Liver (tissue), 8 donors: ENCODE measurements at regions not wholly inside any gene's neighbourhood (a gene's known extent, or its start where the extent isn't known, plus 50 kb on each side); places are given as distances from the start of the nearest gene placed in this dataset.

Experiments
- DNase-seq: peaks from one replicate; pipeline ENCODE4 v3.0.0-alpha.2; 2017; ENCODE audit warnings: low spot score
- H3K27ac ChIP-seq, 2 donors: one replicate each; pipeline ENCODE4 v1.7.0; 2013; ENCODE audit warnings: inconsistent platforms in 2 of 2, low read length in 2 of 2, control low read depth in 1 of 2, low read depth in 1 of 2, mild to moderate bottlenecking in 1 of 2
- H3K27me3 ChIP-seq, 4 donors: one replicate each; pipeline versions ENCODE4 v1.6.1 to v1.7.0; 2013; ENCODE audit warnings: low read length in 3 of 4, inconsistent platforms in 1 of 4, mild to moderate bottlenecking in 1 of 4, moderate library complexity in 1 of 4; ENCODE audit not compliant: control insufficient read depth in 4 of 4, insufficient read depth in 4 of 4
- H3K36me3 ChIP-seq, 4 donors: one replicate each; pipeline versions ENCODE4 v1.6.1 to v1.7.0; 2013; ENCODE audit warnings: low read length in 3 of 4, mild to moderate bottlenecking in 3 of 4, low read depth in 1 of 4, moderate library complexity in 1 of 4; ENCODE audit not compliant: control insufficient read depth in 4 of 4, insufficient read depth in 3 of 4
- H3K4me1 ChIP-seq, 4 donors: one replicate each; pipeline versions ENCODE4 v1.6.1 to v1.7.0; 2013; ENCODE audit warnings: low read length in 3 of 4, mild to moderate bottlenecking in 3 of 4, moderate library complexity in 1 of 4; ENCODE audit not compliant: control insufficient read depth in 4 of 4, insufficient read depth in 4 of 4
- H3K4me3 ChIP-seq, 3 donors: one replicate each; pipeline versions ENCODE4 v1.6.1 to v1.7.0; 2013; ENCODE audit warnings: low read length in 3 of 3, control low read depth in 1 of 3, low read depth in 1 of 3, mild to moderate bottlenecking in 1 of 3
- H3K9ac ChIP-seq, 2 donors: one replicate each; pipeline ENCODE4 v1.7.0; 2013; ENCODE audit warnings: low read length in 2 of 2, mild to moderate bottlenecking in 2 of 2, moderate library complexity in 2 of 2, control low read depth in 1 of 2, low read depth in 1 of 2
- H3K9me3 ChIP-seq, 4 donors: one replicate each; pipeline versions ENCODE4 v1.6.1 to v1.7.0; 2013; ENCODE audit warnings: low read length in 3 of 4; ENCODE audit not compliant: control insufficient read depth in 4 of 4
- ATF3 ChIP-seq: IDR thresholded peaks from 2 replicates; pipeline ENCODE4 v1.6.1; 2016; ENCODE audit warnings: antibody characterized with exemption
- CTCF ChIP-seq: fragments of 150-350 bp; IDR thresholded peaks from 2 replicates; pipeline ENCODE4 v1.5.1; 2017; ENCODE audit warnings: improper control_type of control experiment, low read depth, low read length; ENCODE audit not compliant: missing input control
- EGR1 ChIP-seq, 2 donors: IDR thresholded peaks; 2 replicates each; pipeline ENCODE4 v1.6.1; 2016 to 2018; ENCODE audit warnings: antibody characterized with exemption in 2 of 2, low read depth in 2 of 2
- FOXA1 ChIP-seq: IDR thresholded peaks from 2 replicates; pipeline ENCODE4 v1.6.1; 2016; ENCODE audit warnings: antibody characterized with exemption
- FOXA2 ChIP-seq: IDR thresholded peaks from 2 replicates; pipeline ENCODE4 v1.6.1; 2016; ENCODE audit warnings: antibody characterized with exemption
- GABPA ChIP-seq, 2 donors: IDR thresholded peaks in 1 of 2; conservative IDR thresholded peaks in 1 of 2; 2 replicates each; pipeline ENCODE4 v1.6.1; 2016; ENCODE audit warnings: antibody characterized with exemption in 2 of 2, mild to moderate bottlenecking in 1 of 2, moderate library complexity in 1 of 2
- HNF4A ChIP-seq, 2 donors: conservative IDR thresholded peaks; 2 replicates each; pipeline ENCODE4 v1.6.1; 2016; ENCODE audit warnings: antibody characterized with exemption in 2 of 2, mild to moderate bottlenecking in 2 of 2
- HNF4G ChIP-seq: IDR thresholded peaks from 2 replicates; pipeline ENCODE4 v1.6.1; 2016; ENCODE audit warnings: antibody characterized with exemption
- JUND ChIP-seq, 2 donors: IDR thresholded peaks; 2 replicates each; pipeline ENCODE4 v1.6.1; 2016; ENCODE audit warnings: antibody characterized with exemption in 2 of 2
- MAX ChIP-seq: IDR thresholded peaks from 2 replicates; pipeline ENCODE4 v1.6.1; 2016; ENCODE audit warnings: antibody characterized with exemption
- NR2F2 ChIP-seq: IDR thresholded peaks from 2 replicates; pipeline ENCODE4 v1.6.1; 2016; ENCODE audit warnings: antibody characterized with exemption
- RAD21 ChIP-seq, 2 donors: IDR thresholded peaks; 2 replicates each; pipeline ENCODE4 v1.6.1; 2016; ENCODE audit warnings: antibody characterized with exemption in 2 of 2, mild to moderate bottlenecking in 2 of 2
- REST ChIP-seq: IDR thresholded peaks from 2 replicates; pipeline ENCODE4 v1.6.1; 2016; ENCODE audit warnings: antibody characterized with exemption, mild to moderate bottlenecking
- RXRA ChIP-seq, 2 donors: IDR thresholded peaks; 2 replicates each; pipeline ENCODE4 v1.6.1; 2017 to 2018; ENCODE audit warnings: antibody characterized with exemption in 2 of 2, mild to moderate bottlenecking in 1 of 2
- SP1 ChIP-seq: IDR thresholded peaks from 2 replicates; pipeline ENCODE4 v1.6.1; 2018; ENCODE audit warnings: antibody characterized with exemption, mild to moderate bottlenecking
- TAF1 ChIP-seq: conservative IDR thresholded peaks from 2 replicates; pipeline ENCODE4 v1.6.1; 2016; ENCODE audit warnings: antibody characterized with exemption, mild to moderate bottlenecking
- YY1 ChIP-seq: IDR thresholded peaks from 2 replicates; pipeline ENCODE4 v1.6.1; 2016; ENCODE audit warnings: antibody characterized with exemption, mild to moderate bottlenecking
- ZBTB33 ChIP-seq: IDR thresholded peaks from 2 replicates; pipeline ENCODE4 v1.6.1; 2016; ENCODE audit warnings: antibody characterized with exemption
- WGBS: extraction: QIAGEN DNeasy Blood & Tissue Kit; methylation state at CpG from one replicate; pipeline ENCODE4 v1.1.7; 2013; 5-methylcytosine and 5-hydroxymethylcytosine counted together
- donor health status: healthy.
- donor health status: healthy.
- donor health status: healthy.
- donor health status: healthy.
- donor health status: healthy.

GRCh38 chr20:11483697-11484096 is 434.0 kb upstream of the BTBD3 start (continued):
- TF ChIP-seq ZBTB33 (no peak), SP1 (no peak)

GRCh38 chr20:11484479-11484878 is 433.2 kb upstream of the BTBD3 start:
- no peaks in the 10 kb centered on the region for H3K27me3 ChIP-seq
- 86% methylated on average over 1 of the region's 1 CpG for WGBS
- no peaks in the 10 kb centered on the region for H3K4me1 ChIP-seq
- no peak for TF ChIP-seq SP1
- TF ChIP-seq YY1 = no peak
- no peak for TF ChIP-seq RAD21 (IDR thresholded peaks at IDR 0.05)
- no peak for TF ChIP-seq FOXA2
- H3K4me3 ChIP-seq = no peak overlapping the region
- H3K36me3 ChIP-seq = no peaks in the 10 kb centered on the region
- no peak for DNase-seq
- H3K9me3 ChIP-seq = no peaks in the 10 kb centered on the region
- H3K27ac ChIP-seq = no peak overlapping the region
- H3K9ac ChIP-seq = no peak overlapping the region

GRCh38 chr20:11492386-11492785 is 425.3 kb upstream of the BTBD3 start:
- DNase-seq = no peak
- Histone ChIP-seq H3K27me3 (no peaks in the 10 kb centered on the region), H3K27ac (no peak overlapping the region), H3K9me3 (no peaks in the 10 kb centered on the region), H3K4me1 (no peaks in the 10 kb centered on the region), H3K9ac (no peak overlapping the region), H3K36me3 (no peaks in the 10 kb centered on the region), H3K4me3 (no peak overlapping the region)
- TF ChIP-seq NR2F2 = no peak
- no peak for TF ChIP-seq RXRA (IDR thresholded peaks at IDR 0.05)
- no peak for TF ChIP-seq GABPA (IDR thresholded peaks at IDR 0.05 in 1 of 2, conservative IDR thresholded peaks at IDR 0.05 in 1 of 2)
- no peak for TF ChIP-seq FOXA1
- TF ChIP-seq ATF3 = no peak
- TF ChIP-seq EGR1 (IDR thresholded peaks at IDR 0.05; ENCODE audit: low read depth in 2 of 2) = no peak
- TF ChIP-seq FOXA2 = no peak
- no peak for TF ChIP-seq HNF4G
- TF ChIP-seq TAF1 = no peak
- no peak for TF ChIP-seq HNF4A (conservative IDR thresholded peaks at IDR 0.05)
- no peak for TF ChIP-seq RAD21 (IDR thresholded peaks at IDR 0.05)
- TF ChIP-seq CTCF = no peak
- no peak for TF ChIP-seq ZBTB33
- TF ChIP-seq MAX = no peak
- no peak for TF ChIP-seq REST
- no peak for TF ChIP-seq JUND (IDR thresholded peaks at IDR 0.05)
